ENCODE measurements at regions not wholly inside any gene's neighbourhood (a gene's known extent, or its start where the extent isn't known, plus 50 kb on each side); places are given as distances from the start of the nearest gene placed in this dataset.

GRCh38 chr9:1173211-1173610, 123.1 kb downstream of the DMRT2 start:
- no peak for TF ChIP-seq CTCF (conservative IDR thresholded peaks at IDR 0.05; ENCODE audit: low read depth in 2 of 2)
- TF ChIP-seq CREB1 (CRISPR knock-in tag; IDR thresholded peaks at IDR 0.05; ENCODE audit: low read depth): no peak
- TF ChIP-seq POLR2AphosphoS5 (IDR thresholded peaks at IDR 0.05; ENCODE audit: low read depth): no peak
- no peak for TF ChIP-seq EZH2 (IDR thresholded peaks at IDR 0.05; ENCODE audit: low read depth, unreplicated experiment)
- TF ChIP-seq ZNF331 (CRISPR knock-in tag; IDR thresholded peaks at IDR 0.05; ENCODE audit: low read depth): no peak
- no peak for TF ChIP-seq EZH2phosphoT487 (IDR thresholded peaks at IDR 0.05; ENCODE audit: unreplicated experiment)

All from GM23338 (cell line).